ENCODE measurements at regions not wholly inside any gene's neighbourhood (a gene's known extent, or its start where the extent isn't known, plus 50 kb on each side); places are given as distances from the start of the nearest gene placed in this dataset.

DNA sequence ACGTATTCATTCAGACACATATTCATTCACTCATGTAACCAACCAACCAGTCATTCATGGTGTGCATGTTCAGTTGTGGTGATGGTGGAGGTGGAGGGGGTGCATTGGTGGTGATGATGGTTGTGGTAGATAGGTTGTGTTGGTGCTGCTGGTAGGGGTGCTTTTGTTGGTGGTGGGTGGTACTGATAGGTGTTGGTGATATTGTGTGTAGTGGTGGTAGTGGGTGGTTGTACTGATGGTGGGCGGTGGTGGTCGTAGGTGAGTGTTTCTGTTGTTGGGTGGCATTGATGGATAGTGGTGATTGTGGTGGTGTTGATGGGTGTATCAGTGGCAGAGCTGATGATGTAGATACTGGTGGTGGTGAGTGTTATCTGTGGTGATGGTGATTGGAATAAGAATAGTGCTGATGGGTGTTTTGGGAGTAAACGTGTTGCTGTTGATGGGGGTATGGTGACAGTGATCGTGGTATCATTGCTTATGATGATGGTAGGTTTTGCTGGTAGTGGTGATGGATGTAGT lies 59.8 kb upstream of the SHB start:
- TF ChIP-seq, protein P1, sequence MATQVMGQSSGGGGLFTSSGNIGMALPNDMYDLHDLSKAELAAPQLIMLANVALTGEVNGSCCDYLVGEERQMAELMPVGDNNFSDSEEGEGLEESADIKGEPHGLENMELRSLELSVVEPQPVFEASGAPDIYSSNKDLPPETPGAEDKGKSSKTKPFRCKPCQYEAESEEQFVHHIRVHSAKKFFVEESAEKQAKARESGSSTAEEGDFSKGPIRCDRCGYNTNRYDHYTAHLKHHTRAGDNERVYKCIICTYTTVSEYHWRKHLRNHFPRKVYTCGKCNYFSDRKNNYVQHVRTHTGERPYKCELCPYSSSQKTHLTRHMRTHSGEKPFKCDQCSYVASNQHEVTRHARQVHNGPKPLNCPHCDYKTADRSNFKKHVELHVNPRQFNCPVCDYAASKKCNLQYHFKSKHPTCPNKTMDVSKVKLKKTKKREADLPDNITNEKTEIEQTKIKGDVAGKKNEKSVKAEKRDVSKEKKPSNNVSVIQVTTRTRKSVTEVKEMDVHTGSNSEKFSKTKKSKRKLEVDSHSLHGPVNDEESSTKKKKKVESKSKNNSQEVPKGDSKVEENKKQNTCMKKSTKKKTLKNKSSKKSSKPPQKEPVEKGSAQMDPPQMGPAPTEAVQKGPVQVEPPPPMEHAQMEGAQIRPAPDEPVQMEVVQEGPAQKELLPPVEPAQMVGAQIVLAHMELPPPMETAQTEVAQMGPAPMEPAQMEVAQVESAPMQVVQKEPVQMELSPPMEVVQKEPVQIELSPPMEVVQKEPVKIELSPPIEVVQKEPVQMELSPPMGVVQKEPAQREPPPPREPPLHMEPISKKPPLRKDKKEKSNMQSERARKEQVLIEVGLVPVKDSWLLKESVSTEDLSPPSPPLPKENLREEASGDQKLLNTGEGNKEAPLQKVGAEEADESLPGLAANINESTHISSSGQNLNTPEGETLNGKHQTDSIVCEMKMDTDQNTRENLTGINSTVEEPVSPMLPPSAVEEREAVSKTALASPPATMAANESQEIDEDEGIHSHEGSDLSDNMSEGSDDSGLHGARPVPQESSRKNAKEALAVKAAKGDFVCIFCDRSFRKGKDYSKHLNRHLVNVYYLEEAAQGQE (IDR thresholded peaks at IDR 0.05; ENCODE audit: unreplicated experiment) = no peak
- TF ChIP-seq, protein P2, sequence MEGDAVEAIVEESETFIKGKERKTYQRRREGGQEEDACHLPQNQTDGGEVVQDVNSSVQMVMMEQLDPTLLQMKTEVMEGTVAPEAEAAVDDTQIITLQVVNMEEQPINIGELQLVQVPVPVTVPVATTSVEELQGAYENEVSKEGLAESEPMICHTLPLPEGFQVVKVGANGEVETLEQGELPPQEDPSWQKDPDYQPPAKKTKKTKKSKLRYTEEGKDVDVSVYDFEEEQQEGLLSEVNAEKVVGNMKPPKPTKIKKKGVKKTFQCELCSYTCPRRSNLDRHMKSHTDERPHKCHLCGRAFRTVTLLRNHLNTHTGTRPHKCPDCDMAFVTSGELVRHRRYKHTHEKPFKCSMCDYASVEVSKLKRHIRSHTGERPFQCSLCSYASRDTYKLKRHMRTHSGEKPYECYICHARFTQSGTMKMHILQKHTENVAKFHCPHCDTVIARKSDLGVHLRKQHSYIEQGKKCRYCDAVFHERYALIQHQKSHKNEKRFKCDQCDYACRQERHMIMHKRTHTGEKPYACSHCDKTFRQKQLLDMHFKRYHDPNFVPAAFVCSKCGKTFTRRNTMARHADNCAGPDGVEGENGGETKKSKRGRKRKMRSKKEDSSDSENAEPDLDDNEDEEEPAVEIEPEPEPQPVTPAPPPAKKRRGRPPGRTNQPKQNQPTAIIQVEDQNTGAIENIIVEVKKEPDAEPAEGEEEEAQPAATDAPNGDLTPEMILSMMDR (conservative IDR thresholded peaks at IDR 0.05; ENCODE audit: low read depth in 2 of 2) = no peak
- TF ChIP-seq EZH2phosphoT487 (IDR thresholded peaks at IDR 0.05; ENCODE audit: unreplicated experiment) (no peak), JUNB (IDR thresholded peaks at IDR 0.05; ENCODE audit: unreplicated experiment) (no peak), CREB1 (CRISPR knock-in tag; IDR thresholded peaks at IDR 0.05; ENCODE audit: low read depth) (no peak), POLR2AphosphoS5 (IDR thresholded peaks at IDR 0.05; ENCODE audit: low read depth) (no peak), ZNF331 (CRISPR knock-in tag; IDR thresholded peaks at IDR 0.05; ENCODE audit: low read depth) (no peak), EZH2 (IDR thresholded peaks at IDR 0.05; ENCODE audit: low read depth, unreplicated experiment) (no peak)
- TF ChIP-seq, protein P3, sequence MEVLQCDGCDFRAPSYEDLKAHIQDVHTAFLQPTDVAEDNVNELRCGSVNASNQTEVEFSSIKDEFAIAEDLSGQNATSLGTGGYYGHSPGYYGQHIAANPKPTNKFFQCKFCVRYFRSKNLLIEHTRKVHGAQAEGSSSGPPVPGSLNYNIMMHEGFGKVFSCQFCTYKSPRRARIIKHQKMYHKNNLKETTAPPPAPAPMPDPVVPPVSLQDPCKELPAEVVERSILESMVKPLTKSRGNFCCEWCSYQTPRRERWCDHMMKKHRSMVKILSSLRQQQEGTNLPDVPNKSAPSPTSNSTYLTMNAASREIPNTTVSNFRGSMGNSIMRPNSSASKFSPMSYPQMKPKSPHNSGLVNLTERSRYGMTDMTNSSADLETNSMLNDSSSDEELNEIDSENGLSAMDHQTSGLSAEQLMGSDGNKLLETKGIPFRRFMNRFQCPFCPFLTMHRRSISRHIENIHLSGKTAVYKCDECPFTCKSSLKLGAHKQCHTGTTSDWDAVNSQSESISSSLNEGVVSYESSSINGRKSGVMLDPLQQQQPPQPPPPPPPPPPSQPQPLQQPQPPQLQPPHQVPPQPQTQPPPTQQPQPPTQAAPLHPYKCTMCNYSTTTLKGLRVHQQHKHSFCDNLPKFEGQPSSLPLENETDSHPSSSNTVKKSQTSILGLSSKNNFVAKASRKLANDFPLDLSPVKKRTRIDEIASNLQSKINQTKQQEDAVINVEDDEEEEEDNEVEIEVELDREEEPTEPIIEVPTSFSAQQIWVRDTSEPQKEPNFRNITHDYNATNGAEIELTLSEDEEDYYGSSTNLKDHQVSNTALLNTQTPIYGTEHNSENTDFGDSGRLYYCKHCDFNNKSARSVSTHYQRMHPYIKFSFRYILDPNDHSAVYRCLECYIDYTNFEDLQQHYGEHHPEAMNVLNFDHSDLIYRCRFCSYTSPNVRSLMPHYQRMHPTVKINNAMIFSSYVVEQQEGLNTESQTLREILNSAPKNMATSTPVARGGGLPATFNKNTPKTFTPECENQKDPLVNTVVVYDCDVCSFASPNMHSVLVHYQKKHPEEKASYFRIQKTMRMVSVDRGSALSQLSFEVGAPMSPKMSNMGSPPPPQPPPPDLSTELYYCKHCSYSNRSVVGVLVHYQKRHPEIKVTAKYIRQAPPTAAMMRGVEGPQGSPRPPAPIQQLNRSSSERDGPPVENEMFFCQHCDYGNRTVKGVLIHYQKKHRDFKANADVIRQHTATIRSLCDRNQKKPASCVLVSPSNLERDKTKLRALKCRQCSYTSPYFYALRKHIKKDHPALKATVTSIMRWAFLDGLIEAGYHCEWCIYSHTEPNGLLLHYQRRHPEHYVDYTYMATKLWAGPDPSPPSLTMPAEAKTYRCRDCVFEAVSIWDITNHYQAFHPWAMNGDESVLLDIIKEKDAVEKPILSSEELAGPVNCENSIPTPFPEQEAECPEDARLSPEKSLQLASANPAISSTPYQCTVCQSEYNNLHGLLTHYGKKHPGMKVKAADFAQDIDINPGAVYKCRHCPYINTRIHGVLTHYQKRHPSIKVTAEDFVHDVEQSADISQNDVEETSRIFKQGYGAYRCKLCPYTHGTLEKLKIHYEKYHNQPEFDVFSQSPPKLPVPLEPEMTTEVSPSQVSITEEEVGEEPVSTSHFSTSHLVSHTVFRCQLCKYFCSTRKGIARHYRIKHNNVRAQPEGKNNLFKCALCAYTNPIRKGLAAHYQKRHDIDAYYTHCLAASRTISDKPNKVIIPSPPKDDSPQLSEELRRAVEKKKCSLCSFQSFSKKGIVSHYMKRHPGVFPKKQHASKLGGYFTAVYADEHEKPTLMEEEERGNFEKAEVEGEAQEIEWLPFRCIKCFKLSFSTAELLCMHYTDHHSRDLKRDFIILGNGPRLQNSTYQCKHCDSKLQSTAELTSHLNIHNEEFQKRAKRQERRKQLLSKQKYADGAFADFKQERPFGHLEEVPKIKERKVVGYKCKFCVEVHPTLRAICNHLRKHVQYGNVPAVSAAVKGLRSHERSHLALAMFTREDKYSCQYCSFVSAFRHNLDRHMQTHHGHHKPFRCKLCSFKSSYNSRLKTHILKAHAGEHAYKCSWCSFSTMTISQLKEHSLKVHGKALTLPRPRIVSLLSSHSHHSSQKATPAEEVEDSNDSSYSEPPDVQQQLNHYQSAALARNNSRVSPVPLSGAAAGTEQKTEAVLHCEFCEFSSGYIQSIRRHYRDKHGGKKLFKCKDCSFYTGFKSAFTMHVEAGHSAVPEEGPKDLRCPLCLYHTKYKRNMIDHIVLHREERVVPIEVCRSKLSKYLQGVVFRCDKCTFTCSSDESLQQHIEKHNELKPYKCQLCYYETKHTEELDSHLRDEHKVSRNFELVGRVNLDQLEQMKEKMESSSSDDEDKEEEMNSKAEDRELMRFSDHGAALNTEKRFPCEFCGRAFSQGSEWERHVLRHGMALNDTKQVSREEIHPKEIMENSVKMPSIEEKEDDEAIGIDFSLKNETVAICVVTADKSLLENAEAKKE (CRISPR knock-in tag; IDR thresholded peaks at IDR 0.05) = no peak

Data from GM23338 (cell line).